Bronchial epithelial cell (primary cell): ENCODE measurements at regions not wholly inside any gene's neighbourhood (a gene's known extent, or its start where the extent isn't known, plus 50 kb on each side); places are given as distances from the start of the nearest gene placed in this dataset.
"Not testable (repeated sequence)": the region's sequence is repeated elsewhere in the genome, so short reads cannot be mapped to it uniquely, and the experiment has no call there.

ENCODE experiments used
- DNase-seq: peaks from one replicate; pipeline ENCODE4 v3.0.0-alpha.2; 2010; ENCODE audit warnings: low read depth
- FAIRE-seq: peaks from 2 replicates; lab custom pipeline; 2011; peaks lifted over from hg19 to GRCh38; lab: Jason Lieb, UNC
- H3K27me3 ChIP-seq: 2 replicates; pipeline ENCODE4 v1.5.1; 2011; ENCODE audit warnings: low read length; ENCODE audit not compliant: control insufficient read depth, insufficient read depth
- H3K36me3 ChIP-seq: 2 replicates; pipeline ENCODE4 v1.5.1; 2011; ENCODE audit warnings: low read length; ENCODE audit not compliant: control insufficient read depth, insufficient read depth
- H3K4me3 ChIP-seq: 2 replicates; pipeline ENCODE4 v1.5.1; 2011; ENCODE audit warnings: mild to moderate bottlenecking, low read depth, low read length, control low read depth
- TF ChIP-seq, protein P1 (sequence below): IDR thresholded peaks from 2 replicates; pipeline ENCODE4 v1.5.1; 2011; ENCODE audit warnings: mild to moderate bottlenecking, moderate library complexity, low read length, control low read depth, inconsistent platforms; ENCODE audit not compliant: insufficient read depth, severe bottlenecking

DNA sequence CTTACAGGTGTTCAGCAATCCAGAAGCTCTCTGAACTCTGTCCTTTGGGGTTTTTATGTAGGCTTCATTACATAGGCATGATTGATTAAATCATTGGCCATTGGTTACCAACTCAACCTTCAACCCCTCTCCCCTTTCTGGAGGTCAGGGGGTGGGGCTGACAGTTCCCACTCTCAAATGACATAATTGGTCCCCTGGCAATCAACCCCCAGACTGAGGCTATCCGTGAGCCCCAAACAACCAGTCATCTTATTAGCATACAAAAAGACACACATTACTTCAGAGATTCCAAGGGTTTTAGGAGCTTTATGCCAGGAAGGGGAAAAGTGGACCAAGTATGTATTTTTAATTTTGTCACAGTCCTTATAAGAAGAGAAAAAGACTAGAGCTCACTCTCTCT lies 92.1 kb downstream of the ZNF467 start:
- FAIRE-seq = no peak

DNA sequence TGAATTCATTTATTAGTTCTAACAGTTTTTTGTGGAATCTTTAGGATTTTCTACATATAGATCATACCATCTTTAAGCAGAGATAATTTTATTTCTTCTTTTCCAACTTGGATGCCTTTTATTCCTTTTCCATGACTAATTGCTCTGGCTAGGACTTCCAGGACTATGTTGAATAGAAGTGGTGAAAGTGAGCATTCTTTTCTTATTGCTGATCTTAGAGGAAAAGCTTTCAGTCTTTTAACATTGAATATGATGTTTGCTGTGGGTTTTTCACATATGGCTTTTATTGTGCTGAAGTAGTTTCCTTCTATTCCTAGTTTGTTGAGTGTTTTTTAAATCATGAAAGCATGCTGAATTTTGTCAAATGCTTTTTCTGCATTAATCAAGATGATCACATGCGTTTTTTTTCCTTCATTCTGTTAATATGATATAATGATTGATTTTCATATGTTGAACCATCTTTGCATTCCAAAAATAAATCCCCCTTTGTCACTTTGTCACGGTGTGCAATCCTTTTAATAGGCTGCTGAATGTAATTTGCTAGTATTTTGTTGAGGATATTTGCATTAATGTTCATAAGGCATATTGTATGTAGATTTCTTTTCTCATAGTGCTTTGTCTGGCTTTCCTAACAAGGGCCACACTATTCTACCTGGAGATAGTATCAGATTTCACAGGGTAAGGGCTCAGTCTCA lies 92.9 kb downstream of the ZNF467 start:
- no peaks in the 10 kb centered on the region for H3K36me3 ChIP-seq
- H3K4me3 ChIP-seq = no peak overlapping the region
- TF ChIP-seq, protein P1, sequence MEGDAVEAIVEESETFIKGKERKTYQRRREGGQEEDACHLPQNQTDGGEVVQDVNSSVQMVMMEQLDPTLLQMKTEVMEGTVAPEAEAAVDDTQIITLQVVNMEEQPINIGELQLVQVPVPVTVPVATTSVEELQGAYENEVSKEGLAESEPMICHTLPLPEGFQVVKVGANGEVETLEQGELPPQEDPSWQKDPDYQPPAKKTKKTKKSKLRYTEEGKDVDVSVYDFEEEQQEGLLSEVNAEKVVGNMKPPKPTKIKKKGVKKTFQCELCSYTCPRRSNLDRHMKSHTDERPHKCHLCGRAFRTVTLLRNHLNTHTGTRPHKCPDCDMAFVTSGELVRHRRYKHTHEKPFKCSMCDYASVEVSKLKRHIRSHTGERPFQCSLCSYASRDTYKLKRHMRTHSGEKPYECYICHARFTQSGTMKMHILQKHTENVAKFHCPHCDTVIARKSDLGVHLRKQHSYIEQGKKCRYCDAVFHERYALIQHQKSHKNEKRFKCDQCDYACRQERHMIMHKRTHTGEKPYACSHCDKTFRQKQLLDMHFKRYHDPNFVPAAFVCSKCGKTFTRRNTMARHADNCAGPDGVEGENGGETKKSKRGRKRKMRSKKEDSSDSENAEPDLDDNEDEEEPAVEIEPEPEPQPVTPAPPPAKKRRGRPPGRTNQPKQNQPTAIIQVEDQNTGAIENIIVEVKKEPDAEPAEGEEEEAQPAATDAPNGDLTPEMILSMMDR = no peak
- FAIRE-seq = no peak
- DNase-seq = no peak
- no peaks in the 10 kb centered on the region for H3K27me3 ChIP-seq

More for the DNA sequence above, 92.1 kb downstream of the ZNF467 start:
- Histone ChIP-seq H3K27me3 (no peaks in the 10 kb centered on the region), H3K36me3 (no peaks in the 10 kb centered on the region), H3K4me3 (no peak overlapping the region)
- TF ChIP-seq, protein P1 = no peak
- DNase-seq = no peak

DNA sequence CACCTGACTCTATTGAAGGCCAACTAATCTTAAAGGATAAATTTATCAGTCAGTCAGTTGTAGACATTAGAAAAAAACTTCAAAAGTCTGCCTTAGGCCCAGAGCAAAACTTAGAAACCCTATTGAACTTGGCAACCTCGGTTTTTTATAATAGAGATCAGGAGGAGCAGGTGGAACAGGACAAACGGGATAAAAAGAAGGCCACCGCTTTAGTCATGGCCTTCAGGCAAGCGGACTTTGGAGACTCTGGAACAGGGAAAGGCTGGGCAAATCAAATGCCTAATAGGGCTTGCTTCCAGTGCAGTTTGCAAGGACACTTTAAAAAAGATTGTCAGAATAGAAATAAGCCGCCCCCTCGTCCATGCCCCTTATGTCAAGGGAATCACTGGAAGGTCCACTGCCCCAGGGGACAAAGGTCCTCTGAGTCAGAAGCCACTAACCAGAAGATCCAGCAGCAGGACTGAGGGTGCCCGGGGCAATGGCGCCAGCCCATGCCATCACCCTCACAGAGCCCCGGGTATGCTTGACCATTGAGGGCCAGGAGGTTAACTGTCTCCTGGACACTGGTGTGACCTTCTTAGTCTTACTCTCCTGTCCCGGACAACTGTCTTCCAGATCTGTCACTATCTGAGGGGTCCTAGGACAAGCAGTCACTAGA lies 98.5 kb downstream of the ZNF467 start:
- H3K27me3 ChIP-seq, DNase-seq, FAIRE-seq, H3K36me3 ChIP-seq, H3K4me3 ChIP-seq: not testable (repeated sequence)

DNA sequence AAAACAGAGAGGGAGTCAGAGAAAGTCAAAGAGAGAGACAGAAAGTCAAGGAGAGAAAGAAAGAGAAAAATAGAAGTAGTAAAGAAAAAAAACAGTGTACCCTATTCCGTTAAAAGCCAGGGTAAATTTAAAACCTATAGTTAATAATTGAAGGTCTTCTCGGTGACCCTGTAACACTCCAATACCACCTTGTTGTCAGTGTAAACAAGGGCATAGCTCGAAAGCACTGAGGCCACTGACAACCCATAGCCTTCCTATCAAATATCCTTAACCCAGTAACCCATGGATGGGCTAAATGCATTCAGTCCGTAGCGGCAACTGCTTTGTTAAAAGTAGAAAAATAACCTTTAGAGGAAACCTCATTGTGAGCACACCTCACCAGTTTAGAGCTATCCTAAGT lies 100.4 kb downstream of the ZNF467 start:
- no peak for FAIRE-seq
- DNase-seq = no peak
- TF ChIP-seq, protein P1 = no peak
- Histone ChIP-seq H3K36me3 (no peaks in the 10 kb centered on the region), H3K4me3 (no peak overlapping the region), H3K27me3 (no peaks in the 10 kb centered on the region)

DNA sequence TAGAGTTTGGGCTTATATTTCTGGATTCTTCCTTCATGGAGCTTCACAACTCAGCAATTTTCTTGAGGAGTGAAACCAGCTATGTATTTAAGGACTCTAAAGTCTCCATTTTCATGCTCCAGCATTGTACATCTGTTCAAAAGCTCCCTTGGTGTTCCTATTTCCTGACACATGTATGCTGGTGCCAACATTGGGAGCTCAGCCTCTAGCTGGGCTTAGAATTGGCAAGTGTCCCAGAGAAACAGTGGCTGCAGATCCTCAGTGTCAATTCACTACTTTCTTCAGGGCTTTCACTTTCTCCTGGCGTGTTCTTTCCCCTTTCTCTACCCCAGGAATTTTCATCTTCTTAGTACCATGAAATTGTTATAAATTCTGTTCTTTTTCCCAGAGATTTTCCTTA lies 103.1 kb downstream of the ZNF467 start:
- no peaks in the 10 kb centered on the region for H3K36me3 ChIP-seq
- no peaks in the 10 kb centered on the region for H3K27me3 ChIP-seq
- DNase-seq (no peak), FAIRE-seq (no peak)
- TF ChIP-seq, protein P1 = no peak
- no peak overlapping the region for H3K4me3 ChIP-seq

DNA sequence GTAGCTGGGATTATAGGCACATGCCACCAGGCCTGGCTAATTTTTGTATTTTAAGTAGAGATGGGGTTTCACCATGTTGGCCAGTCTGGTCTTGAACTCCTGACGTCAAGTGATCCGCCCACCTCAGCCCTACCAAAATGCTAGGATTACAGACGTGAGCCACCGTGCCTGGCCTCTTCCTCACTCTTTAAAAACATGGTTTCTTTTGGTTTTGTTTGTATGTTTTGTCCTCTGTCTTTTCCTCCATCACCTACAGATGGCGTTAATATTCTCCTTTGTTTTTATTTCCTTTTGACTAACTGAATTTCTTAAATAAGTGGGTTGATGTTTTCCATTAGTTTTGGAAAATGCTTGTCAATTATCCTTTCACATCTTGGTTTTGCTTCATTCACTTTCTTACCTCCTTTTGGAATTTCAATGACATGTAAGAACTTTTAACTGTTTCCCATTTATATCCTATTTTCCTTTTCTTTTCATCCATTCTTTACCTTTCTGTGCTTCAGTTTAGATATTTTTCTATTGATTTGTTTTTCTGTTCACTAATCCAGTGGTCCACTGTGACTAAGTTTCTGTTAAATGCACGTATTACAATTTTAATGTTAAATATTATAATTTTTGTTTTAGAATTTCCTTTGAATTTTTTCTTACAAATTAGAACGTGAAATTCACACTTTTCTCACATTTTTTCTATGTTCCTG lies 104.1 kb downstream of the ZNF467 start:
- Histone ChIP-seq H3K4me3 (no peak overlapping the region), H3K36me3 (no peaks in the 10 kb centered on the region), H3K27me3 (no peaks in the 10 kb centered on the region)
- TF ChIP-seq, protein P1 = peak; percentile 45
- DNase-seq (peak; percentile 45), FAIRE-seq (no peak)
